Sigmoid colon (tissue), 4 donors: ENCODE measurements at regions not wholly inside any gene's neighbourhood (a gene's known extent, or its start where the extent isn't known, plus 50 kb on each side); places are given as distances from the start of the nearest gene placed in this dataset.

Experiments used
- POLR2AphosphoS5 ChIP-seq, 4 donors: sonication (generic); formaldehyde crosslinking; IDR thresholded peaks; one replicate each; pipeline ENCODE4 v1.6.1; 2017; ENCODE audit warnings: antibody characterized with exemption in 4 of 4
- TF ChIP-seq, protein P1 (sequence below), 4 experiments: fragments of 450-650 bp in 3 of 4; fragments of 200-600 bp in 1 of 4; IDR thresholded peaks; one replicate each; pipeline ENCODE4 v1.5.1; 2016 to 2019; ENCODE audit warnings: antibody characterized with exemption in 4 of 4, mild to moderate bottlenecking in 3 of 4, moderate library complexity in 2 of 4

DNA sequence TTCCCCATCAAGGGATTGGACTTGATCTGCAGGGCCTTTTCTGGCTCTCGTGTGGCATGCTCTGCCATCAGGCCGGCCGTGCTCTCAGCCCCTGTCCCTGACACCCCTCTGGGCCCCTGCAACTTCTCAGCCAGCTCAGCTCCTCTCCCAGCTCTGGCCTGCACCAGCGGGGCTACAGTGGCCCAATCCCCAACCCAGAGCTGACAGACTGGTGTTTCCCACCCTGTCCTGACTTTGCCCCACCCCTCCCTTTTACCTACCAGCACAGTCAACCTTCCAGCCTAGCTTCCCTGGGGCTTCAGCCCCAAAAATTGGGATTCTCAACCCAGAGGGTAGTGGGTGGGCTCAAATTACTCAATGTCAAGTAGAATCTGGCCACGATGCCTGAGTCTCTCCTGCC is 149.3 kb downstream of the SYF2 start:
- TF ChIP-seq, protein P1, sequence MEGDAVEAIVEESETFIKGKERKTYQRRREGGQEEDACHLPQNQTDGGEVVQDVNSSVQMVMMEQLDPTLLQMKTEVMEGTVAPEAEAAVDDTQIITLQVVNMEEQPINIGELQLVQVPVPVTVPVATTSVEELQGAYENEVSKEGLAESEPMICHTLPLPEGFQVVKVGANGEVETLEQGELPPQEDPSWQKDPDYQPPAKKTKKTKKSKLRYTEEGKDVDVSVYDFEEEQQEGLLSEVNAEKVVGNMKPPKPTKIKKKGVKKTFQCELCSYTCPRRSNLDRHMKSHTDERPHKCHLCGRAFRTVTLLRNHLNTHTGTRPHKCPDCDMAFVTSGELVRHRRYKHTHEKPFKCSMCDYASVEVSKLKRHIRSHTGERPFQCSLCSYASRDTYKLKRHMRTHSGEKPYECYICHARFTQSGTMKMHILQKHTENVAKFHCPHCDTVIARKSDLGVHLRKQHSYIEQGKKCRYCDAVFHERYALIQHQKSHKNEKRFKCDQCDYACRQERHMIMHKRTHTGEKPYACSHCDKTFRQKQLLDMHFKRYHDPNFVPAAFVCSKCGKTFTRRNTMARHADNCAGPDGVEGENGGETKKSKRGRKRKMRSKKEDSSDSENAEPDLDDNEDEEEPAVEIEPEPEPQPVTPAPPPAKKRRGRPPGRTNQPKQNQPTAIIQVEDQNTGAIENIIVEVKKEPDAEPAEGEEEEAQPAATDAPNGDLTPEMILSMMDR (IDR thresholded peaks at IDR 0.05): no peak
- TF ChIP-seq POLR2AphosphoS5 (IDR thresholded peaks at IDR 0.05): no peak
